SK-N-SH treated with all-trans-retinoic acid at 6 μM for 48 hours (cell line): ENCODE measurements at regions not wholly inside any gene's neighbourhood (a gene's known extent, or its start where the extent isn't known, plus 50 kb on each side); places are given as distances from the start of the nearest gene placed in this dataset.

Experiments
- ATAC-seq: fragments of 200-7000 bp; cut with Tn5 transposase; 3 replicates; pipeline ENCODE4 v1.9.1; 2020; ENCODE audit warnings: mild to moderate bottlenecking, moderate library complexity
- BACH2 ChIP-seq: fragments of 250-450 bp; sonication (Bioruptor Pico); IDR thresholded peaks from 2 replicates; pipeline ENCODE4 v1.9.0; 2021; ENCODE audit warnings: mild to moderate bottlenecking, borderline replicate concordance
- CSDC2 ChIP-seq: fragments of 250-450 bp; sonication (Bioruptor Pico); IDR thresholded peaks from 2 replicates; pipeline ENCODE4 v1.5.0; 2020; ENCODE audit warnings: mild to moderate bottlenecking, moderate library complexity
- ESRRG ChIP-seq: fragments of 250-450 bp; sonication (Bioruptor Pico); IDR thresholded peaks from 2 replicates; pipeline ENCODE4 v1.6.1; 2021; ENCODE audit warnings: mild to moderate bottlenecking
- GLIS3 ChIP-seq: fragments of 250-450 bp; sonication (Bioruptor Pico); IDR thresholded peaks from 2 replicates; pipeline ENCODE4 v1.5.0; 2020; ENCODE audit warnings: mild to moderate bottlenecking, moderate library complexity
- PATZ1 ChIP-seq: fragments of 250-450 bp; sonication (Bioruptor Pico); IDR thresholded peaks from 2 replicates; pipeline ENCODE4 v1.8.0; 2020; ENCODE audit warnings: mild to moderate bottlenecking, moderate library complexity, borderline replicate concordance
- PPARA ChIP-seq: fragments of 250-450 bp; sonication (Bioruptor Pico); IDR thresholded peaks from 2 replicates; pipeline ENCODE4 v1.5.0; 2020; ENCODE audit warnings: mild to moderate bottlenecking, borderline replicate concordance
- TCF4 ChIP-seq: fragments of 250-450 bp; sonication (Bioruptor Pico); IDR thresholded peaks from 2 replicates; pipeline ENCODE4 v1.8.0; 2021; ENCODE audit warnings: mild to moderate bottlenecking, moderate library complexity, borderline replicate concordance
- TOX ChIP-seq: fragments of 250-450 bp; sonication (Bioruptor Pico); IDR thresholded peaks from 2 replicates; pipeline ENCODE4 v1.8.0; 2021; ENCODE audit warnings: mild to moderate bottlenecking, moderate library complexity, borderline replicate concordance
- ZC3H10 ChIP-seq: fragments of 250-450 bp; sonication (Bioruptor Pico); IDR thresholded peaks from 2 replicates; pipeline ENCODE4 v1.5.1; 2021; ENCODE audit warnings: mild to moderate bottlenecking, moderate library complexity
- ZFP3 ChIP-seq: fragments of 250-450 bp; sonication (Bioruptor Pico); IDR thresholded peaks from 2 replicates; pipeline ENCODE4 v1.5.0; 2020; ENCODE audit warnings: mild to moderate bottlenecking, moderate library complexity
- ZNF565 ChIP-seq: fragments of 450-650 bp; formaldehyde crosslinking; conservative IDR thresholded peaks from 2 replicates; pipeline ENCODE4 v1.5.0; 2020; ENCODE audit warnings: low read depth, mild to moderate bottlenecking, moderate library complexity
- ZNF70 ChIP-seq: fragments of 450-650 bp; formaldehyde crosslinking; IDR thresholded peaks from 2 replicates; pipeline ENCODE4 v1.5.0; 2020; ENCODE audit warnings: mild to moderate bottlenecking, moderate library complexity
- ZNF8 ChIP-seq: fragments of 450-650 bp; formaldehyde crosslinking; IDR thresholded peaks from 2 replicates; pipeline ENCODE4 v1.5.0; 2020; ENCODE audit warnings: mild to moderate bottlenecking, moderate library complexity
- TF ChIP-seq, protein P1 (sequence below): fragments of 250-450 bp; sonication (Bioruptor Pico); IDR thresholded peaks from 2 replicates; pipeline ENCODE4 v1.5.0; 2020; ENCODE audit warnings: mild to moderate bottlenecking, moderate library complexity
- TF ChIP-seq, protein P2 (sequence below): fragments of 250-450 bp; sonication (Bioruptor Pico); IDR thresholded peaks from 2 replicates; pipeline ENCODE4 v1.5.1; 2021; ENCODE audit warnings: mild to moderate bottlenecking, moderate library complexity
- TF ChIP-seq, protein P3 (sequence below): fragments of 250-450 bp; sonication (Bioruptor Pico); IDR thresholded peaks from 2 replicates; pipeline ENCODE4 v1.8.0; 2021; ENCODE audit warnings: low read depth, mild to moderate bottlenecking, moderate library complexity, borderline replicate concordance
- TF ChIP-seq, protein P4 (sequence below): fragments of 250-450 bp; sonication (Bioruptor Pico); IDR thresholded peaks from 2 replicates; pipeline ENCODE4 v1.5.1; 2020; ENCODE audit warnings: low read depth, mild to moderate bottlenecking, moderate library complexity

DNA sequence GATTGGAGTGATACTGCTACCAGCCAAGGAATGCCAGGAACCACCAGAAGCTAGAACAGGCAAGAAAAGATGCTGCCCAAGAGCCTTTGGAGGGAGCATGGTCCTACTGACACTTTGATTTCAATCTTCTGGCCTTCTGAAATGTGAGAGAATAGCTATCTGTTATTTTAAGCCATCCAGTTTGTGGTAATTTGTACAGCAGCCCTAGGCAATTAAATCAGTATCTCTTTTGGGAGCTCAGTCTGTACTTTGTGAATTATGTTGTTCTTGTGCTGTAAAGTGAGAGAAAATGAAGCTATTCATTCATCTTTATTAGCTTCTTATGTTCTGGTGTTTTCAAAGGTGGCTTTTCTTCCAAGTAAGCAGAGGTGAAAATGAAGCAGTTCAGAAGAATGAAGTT, 381.3 kb downstream of the PDCD6IP start:
- no peak for ATAC-seq
- TF ChIP-seq ZFP3 (CRISPR knock-in tag), result no peak
- no peak for TF ChIP-seq ESRRG
- TF ChIP-seq GLIS3 (CRISPR knock-in tag), result no peak
- TF ChIP-seq, protein P1, sequence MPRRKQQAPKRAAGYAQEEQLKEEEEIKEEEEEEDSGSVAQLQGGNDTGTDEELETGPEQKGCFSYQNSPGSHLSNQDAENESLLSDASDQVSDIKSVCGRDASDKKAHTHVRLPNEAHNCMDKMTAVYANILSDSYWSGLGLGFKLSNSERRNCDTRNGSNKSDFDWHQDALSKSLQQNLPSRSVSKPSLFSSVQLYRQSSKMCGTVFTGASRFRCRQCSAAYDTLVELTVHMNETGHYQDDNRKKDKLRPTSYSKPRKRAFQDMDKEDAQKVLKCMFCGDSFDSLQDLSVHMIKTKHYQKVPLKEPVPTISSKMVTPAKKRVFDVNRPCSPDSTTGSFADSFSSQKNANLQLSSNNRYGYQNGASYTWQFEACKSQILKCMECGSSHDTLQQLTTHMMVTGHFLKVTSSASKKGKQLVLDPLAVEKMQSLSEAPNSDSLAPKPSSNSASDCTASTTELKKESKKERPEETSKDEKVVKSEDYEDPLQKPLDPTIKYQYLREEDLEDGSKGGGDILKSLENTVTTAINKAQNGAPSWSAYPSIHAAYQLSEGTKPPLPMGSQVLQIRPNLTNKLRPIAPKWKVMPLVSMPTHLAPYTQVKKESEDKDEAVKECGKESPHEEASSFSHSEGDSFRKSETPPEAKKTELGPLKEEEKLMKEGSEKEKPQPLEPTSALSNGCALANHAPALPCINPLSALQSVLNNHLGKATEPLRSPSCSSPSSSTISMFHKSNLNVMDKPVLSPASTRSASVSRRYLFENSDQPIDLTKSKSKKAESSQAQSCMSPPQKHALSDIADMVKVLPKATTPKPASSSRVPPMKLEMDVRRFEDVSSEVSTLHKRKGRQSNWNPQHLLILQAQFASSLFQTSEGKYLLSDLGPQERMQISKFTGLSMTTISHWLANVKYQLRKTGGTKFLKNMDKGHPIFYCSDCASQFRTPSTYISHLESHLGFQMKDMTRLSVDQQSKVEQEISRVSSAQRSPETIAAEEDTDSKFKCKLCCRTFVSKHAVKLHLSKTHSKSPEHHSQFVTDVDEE (CRISPR knock-in tag), result no peak
- no peak for TF ChIP-seq PPARA (CRISPR knock-in tag)

DNA sequence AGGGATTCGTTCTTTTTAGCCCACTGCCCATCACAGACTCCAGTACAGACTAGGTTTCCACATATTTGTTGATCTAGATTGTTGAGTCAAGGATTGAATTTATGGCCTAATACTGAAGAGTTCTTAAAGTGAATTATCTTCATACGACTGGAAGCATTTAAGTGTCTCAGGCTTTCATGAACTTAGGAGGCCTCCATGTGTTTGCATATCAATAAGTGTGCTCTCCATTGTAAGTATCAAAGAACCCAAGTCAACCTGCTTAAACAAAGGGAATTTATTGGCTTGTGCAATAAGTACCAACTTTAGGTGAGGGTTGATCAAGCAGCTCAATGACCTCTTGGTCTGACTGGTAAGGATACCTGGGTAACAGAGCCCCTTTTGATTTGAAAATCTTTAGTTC, 382.1 kb downstream of the PDCD6IP start:
- no peak for TF ChIP-seq TCF4 (CRISPR knock-in tag)
- TF ChIP-seq ZNF70 (CRISPR knock-in tag), result no peak
- TF ChIP-seq ZC3H10 (CRISPR knock-in tag), result no peak
- no peak for TF ChIP-seq ESRRG
- no peak for TF ChIP-seq CSDC2 (CRISPR knock-in tag)
- TF ChIP-seq, protein P1 (CRISPR knock-in tag), result no peak
- TF ChIP-seq, protein P2, sequence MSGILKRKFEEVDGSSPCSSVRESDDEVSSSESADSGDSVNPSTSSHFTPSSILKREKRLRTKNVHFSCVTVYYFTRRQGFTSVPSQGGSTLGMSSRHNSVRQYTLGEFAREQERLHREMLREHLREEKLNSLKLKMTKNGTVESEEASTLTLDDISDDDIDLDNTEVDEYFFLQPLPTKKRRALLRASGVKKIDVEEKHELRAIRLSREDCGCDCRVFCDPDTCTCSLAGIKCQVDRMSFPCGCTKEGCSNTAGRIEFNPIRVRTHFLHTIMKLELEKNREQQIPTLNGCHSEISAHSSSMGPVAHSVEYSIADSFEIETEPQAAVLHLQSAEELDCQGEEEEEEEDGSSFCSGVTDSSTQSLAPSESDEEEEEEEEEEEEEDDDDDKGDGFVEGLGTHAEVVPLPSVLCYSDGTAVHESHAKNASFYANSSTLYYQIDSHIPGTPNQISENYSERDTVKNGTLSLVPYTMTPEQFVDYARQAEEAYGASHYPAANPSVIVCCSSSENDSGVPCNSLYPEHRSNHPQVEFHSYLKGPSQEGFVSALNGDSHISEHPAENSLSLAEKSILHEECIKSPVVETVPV, result no peak
- TF ChIP-seq, protein P3, sequence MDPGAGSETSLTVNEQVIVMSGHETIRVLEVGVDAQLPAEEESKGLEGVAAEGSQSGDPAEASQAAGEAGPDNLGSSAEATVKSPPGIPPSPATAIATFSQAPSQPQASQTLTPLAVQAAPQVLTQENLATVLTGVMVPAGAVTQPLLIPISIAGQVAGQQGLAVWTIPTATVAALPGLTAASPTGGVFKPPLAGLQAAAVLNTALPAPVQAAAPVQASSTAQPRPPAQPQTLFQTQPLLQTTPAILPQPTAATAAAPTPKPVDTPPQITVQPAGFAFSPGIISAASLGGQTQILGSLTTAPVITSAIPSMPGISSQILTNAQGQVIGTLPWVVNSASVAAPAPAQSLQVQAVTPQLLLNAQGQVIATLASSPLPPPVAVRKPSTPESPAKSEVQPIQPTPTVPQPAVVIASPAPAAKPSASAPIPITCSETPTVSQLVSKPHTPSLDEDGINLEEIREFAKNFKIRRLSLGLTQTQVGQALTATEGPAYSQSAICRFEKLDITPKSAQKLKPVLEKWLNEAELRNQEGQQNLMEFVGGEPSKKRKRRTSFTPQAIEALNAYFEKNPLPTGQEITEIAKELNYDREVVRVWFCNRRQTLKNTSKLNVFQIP (CRISPR knock-in tag), result no peak
- no peak for TF ChIP-seq ZNF565 (CRISPR knock-in tag)
- TF ChIP-seq PPARA (CRISPR knock-in tag), result no peak
- TF ChIP-seq, protein P4, sequence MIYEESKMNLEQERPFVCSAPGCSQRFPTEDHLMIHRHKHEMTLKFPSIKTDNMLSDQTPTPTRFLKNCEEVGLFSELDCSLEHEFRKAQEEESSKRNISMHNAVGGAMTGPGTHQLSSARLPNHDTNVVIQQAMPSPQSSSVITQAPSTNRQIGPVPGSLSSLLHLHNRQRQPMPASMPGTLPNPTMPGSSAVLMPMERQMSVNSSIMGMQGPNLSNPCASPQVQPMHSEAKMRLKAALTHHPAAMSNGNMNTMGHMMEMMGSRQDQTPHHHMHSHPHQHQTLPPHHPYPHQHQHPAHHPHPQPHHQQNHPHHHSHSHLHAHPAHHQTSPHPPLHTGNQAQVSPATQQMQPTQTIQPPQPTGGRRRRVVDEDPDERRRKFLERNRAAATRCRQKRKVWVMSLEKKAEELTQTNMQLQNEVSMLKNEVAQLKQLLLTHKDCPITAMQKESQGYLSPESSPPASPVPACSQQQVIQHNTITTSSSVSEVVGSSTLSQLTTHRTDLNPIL (CRISPR knock-in tag), result no peak
- TF ChIP-seq ZFP3 (CRISPR knock-in tag), result no peak
- no peak for TF ChIP-seq ZNF8 (CRISPR knock-in tag)
- no peak for TF ChIP-seq TOX (CRISPR knock-in tag)
- no peak for TF ChIP-seq PATZ1 (CRISPR knock-in tag)

GRCh38 chr3:34183114-34183513, 384.7 kb downstream of the PDCD6IP start:
- no peak for ATAC-seq
- TF ChIP-seq TCF4 (CRISPR knock-in tag), result no peak
- TF ChIP-seq ESRRG, result no peak
- TF ChIP-seq PPARA (CRISPR knock-in tag), result no peak
- TF ChIP-seq PATZ1 (CRISPR knock-in tag), result no peak
- TF ChIP-seq BACH2 (CRISPR knock-in tag), result no peak
- no peak for TF ChIP-seq TOX (CRISPR knock-in tag)

More for the DNA sequence above, 382.1 kb downstream of the PDCD6IP start:
- ATAC-seq, result no peak
